Panc1 (cell line): ENCODE measurements at regions not wholly inside any gene's neighbourhood (a gene's known extent, or its start where the extent isn't known, plus 50 kb on each side); places are given as distances from the start of the nearest gene placed in this dataset.

Source experiments
- ATAC-seq: fragments of 200-7000 bp; cut with Tn5 transposase; 2 replicates; pipeline ENCODE4 v1.9.1; 2020; ENCODE audit warnings: mild to moderate bottlenecking, moderate library complexity
- BruUV-seq: library from RNA; stranded (reverse); fragments of 400-500 nt; replicated peaks from 2 replicates; lab custom pipeline; 2021; lab: Mats Ljungman, UMichigan
- CTCF ChIA-PET: fragments of 300-600 bp; sonication (Branson Sonifier 250); formaldehyde crosslinking; loops from one replicate; lab custom pipeline; 2022; ENCODE audit warnings: antibody characterized with exemption; lab: Charles Lee
- POLR2A ChIA-PET: fragments of 300-600 bp; sonication (Branson Sonifier 250); formaldehyde crosslinking; loops from one replicate; lab custom pipeline; 2022; ENCODE audit warnings: antibody characterized with exemption; lab: Charles Lee
- DNase-seq: peaks from one replicate; pipeline ENCODE4 v3.0.0-alpha.2; 2010; ENCODE audit warnings: low read depth, low spot score
- H3K27ac ChIP-seq: 2 replicates; pipeline ENCODE4 v1.5.1; 2011; ENCODE audit warnings: mild to moderate bottlenecking, low read length, inconsistent platforms
- H3K27me3 ChIP-seq: fragments of 200-500 bp; sonication (Bioruptor generic); 2 replicates; pipeline ENCODE4 v1.6.0; 2014; ENCODE audit warnings: low read length, inconsistent platforms; ENCODE audit not compliant: control insufficient read depth, insufficient read depth
- H3K36me3 ChIP-seq: fragments of 200-500 bp; sonication (Bioruptor generic); 2 replicates; pipeline ENCODE4 v1.5.1; 2014; ENCODE audit warnings: inconsistent platforms, mild to moderate bottlenecking, low read length, moderate library complexity; ENCODE audit not compliant: control insufficient read depth, insufficient read depth
- H3K4me1 ChIP-seq: 2 replicates; pipeline ENCODE4 v1.5.1; 2011; ENCODE audit warnings: inconsistent platforms, mild to moderate bottlenecking, low read length, moderate library complexity; ENCODE audit not compliant: control insufficient read depth, insufficient read depth
- H3K4me3 ChIP-seq, 2 experiments: 2 replicates each; pipeline ENCODE4 v1.5.1; 2011 to 2012; ENCODE audit warnings: low read depth in 2 of 2, low read length in 2 of 2, mild to moderate bottlenecking in 2 of 2, inconsistent platforms in 1 of 2, moderate library complexity in 1 of 2
- H3K9me3 ChIP-seq: fragments of 200-500 bp; sonication (Bioruptor generic); 2 replicates; pipeline ENCODE4 v1.5.1; 2014; ENCODE audit warnings: low read depth, mild to moderate bottlenecking, inconsistent platforms, low read length, moderate library complexity; ENCODE audit not compliant: control insufficient read depth, insufficient read depth
- POLR2AphosphoS5 ChIP-seq: IDR thresholded peaks from 2 replicates; pipeline ENCODE4 v1.6.1; 2012; ENCODE audit warnings: mild to moderate bottlenecking, low read depth, low read length, moderate library complexity
- SIN3A ChIP-seq: IDR thresholded peaks from 2 replicates; pipeline ENCODE4 v1.6.1; 2012; ENCODE audit warnings: low read depth, mild to moderate bottlenecking, low read length, moderate library complexity, borderline replicate concordance; ENCODE audit not compliant: insufficient read depth
- TCF7L2 ChIP-seq: IDR thresholded peaks from 2 replicates; pipeline ENCODE4 v1.6.1; 2011; ENCODE audit warnings: mild to moderate bottlenecking, low read depth, low read length, inconsistent platforms
- in situ Hi-C: cut with HindIII; loops from 2 replicates; pipeline ENCODE4 v1.10.0; 2016; ENCODE audit warnings: low sequenced_read_pairs, low pct_unique_long_range_greater_than_20kb
- intact Hi-C: fragments of 100-400 bp; cut with micrococcal nuclease; formaldehyde crosslinking; loops from one replicate; pipeline ENCODE4 v1.10.0; 2022; ENCODE audit not compliant: unreplicated experiment
- TF ChIP-seq, protein P1 (sequence below): fragments of 450-650 bp; IDR thresholded peaks from 2 replicates; pipeline ENCODE4 v1.5.1; 2017; ENCODE audit warnings: mild to moderate bottlenecking
- TF ChIP-seq, protein P2 (sequence below), 2 experiments: IDR thresholded peaks; 2 replicates each; pipeline ENCODE4 v1.6.1; 2011 to 2012; ENCODE audit warnings: low read depth in 2 of 2, control low read depth in 1 of 2, low read length in 1 of 2, mild to moderate bottlenecking in 1 of 2, moderate library complexity in 1 of 2; ENCODE audit not compliant: insufficient read depth in 1 of 2

DNA sequence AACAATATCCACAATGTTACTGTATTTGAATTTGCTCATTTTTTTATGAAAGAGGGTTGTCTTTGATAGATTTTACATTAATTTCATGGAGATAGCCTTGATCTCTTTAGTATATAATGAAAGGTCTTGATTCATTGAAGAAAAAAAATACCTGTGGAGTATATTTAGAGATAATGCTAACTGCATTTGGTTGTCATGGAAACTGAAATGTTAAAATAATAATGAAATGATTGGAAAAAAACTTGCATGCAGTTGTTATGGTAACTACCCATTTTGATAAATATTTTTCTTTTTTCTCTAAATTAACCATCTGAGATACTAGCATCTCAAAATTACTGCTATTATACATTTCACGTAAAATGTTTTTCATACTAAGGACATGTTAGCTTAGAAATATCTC lies 712.7 kb upstream of the FAM98A start:
- ChIA-PET CTCF (no interaction called here), POLR2A (no interaction called here)
- ATAC-seq, result no peak
- no peak for TF ChIP-seq SIN3A
- TF ChIP-seq, protein P1, sequence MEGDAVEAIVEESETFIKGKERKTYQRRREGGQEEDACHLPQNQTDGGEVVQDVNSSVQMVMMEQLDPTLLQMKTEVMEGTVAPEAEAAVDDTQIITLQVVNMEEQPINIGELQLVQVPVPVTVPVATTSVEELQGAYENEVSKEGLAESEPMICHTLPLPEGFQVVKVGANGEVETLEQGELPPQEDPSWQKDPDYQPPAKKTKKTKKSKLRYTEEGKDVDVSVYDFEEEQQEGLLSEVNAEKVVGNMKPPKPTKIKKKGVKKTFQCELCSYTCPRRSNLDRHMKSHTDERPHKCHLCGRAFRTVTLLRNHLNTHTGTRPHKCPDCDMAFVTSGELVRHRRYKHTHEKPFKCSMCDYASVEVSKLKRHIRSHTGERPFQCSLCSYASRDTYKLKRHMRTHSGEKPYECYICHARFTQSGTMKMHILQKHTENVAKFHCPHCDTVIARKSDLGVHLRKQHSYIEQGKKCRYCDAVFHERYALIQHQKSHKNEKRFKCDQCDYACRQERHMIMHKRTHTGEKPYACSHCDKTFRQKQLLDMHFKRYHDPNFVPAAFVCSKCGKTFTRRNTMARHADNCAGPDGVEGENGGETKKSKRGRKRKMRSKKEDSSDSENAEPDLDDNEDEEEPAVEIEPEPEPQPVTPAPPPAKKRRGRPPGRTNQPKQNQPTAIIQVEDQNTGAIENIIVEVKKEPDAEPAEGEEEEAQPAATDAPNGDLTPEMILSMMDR, result no peak
- BruUV-seq, result no TSS peak
- H3K9me3 ChIP-seq, result no peaks in the 10 kb centered on the region
- in situ Hi-C loops (no loop called here), intact Hi-C loops (no loop called here)
- H3K4me3 ChIP-seq, result no peak overlapping the region
- H3K27me3 ChIP-seq, result no peaks in the 10 kb centered on the region
- H3K36me3 ChIP-seq, result no peaks in the 10 kb centered on the region
- DNase-seq, result no peak
- H3K4me1 ChIP-seq, result no peaks in the 10 kb centered on the region
- no peak overlapping the region for H3K27ac ChIP-seq

- intact Hi-C loops, result no loop called here
- CTCF ChIA-PET, result no interaction called here
These were observed 709.0 kb upstream of the FAM98A start for GRCh38 chr2:34308140-34308539.

DNA sequence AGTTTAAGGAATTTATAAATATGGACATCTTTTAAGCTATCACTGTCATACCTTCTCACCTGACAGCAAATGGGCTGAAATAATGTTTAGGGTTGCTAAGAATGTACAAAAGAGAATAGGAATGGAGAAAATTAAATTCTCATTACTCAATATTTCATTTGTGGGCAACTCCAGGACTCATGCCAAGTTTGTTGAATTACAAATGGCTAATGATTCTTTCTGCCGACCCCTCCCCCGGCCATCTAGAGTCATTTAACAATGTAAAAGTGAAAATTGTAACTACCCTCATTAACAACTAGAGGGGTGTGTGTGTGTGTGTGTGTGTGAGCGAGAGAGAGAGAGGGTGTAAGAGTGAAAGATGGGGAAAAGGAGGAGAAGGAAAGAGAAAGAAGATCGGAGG lies 708.5 kb upstream of the FAM98A start:
- in situ Hi-C loops, result no loop called here
- DNase-seq (no peak), ATAC-seq (no peak)
- TF ChIP-seq, protein P2, sequence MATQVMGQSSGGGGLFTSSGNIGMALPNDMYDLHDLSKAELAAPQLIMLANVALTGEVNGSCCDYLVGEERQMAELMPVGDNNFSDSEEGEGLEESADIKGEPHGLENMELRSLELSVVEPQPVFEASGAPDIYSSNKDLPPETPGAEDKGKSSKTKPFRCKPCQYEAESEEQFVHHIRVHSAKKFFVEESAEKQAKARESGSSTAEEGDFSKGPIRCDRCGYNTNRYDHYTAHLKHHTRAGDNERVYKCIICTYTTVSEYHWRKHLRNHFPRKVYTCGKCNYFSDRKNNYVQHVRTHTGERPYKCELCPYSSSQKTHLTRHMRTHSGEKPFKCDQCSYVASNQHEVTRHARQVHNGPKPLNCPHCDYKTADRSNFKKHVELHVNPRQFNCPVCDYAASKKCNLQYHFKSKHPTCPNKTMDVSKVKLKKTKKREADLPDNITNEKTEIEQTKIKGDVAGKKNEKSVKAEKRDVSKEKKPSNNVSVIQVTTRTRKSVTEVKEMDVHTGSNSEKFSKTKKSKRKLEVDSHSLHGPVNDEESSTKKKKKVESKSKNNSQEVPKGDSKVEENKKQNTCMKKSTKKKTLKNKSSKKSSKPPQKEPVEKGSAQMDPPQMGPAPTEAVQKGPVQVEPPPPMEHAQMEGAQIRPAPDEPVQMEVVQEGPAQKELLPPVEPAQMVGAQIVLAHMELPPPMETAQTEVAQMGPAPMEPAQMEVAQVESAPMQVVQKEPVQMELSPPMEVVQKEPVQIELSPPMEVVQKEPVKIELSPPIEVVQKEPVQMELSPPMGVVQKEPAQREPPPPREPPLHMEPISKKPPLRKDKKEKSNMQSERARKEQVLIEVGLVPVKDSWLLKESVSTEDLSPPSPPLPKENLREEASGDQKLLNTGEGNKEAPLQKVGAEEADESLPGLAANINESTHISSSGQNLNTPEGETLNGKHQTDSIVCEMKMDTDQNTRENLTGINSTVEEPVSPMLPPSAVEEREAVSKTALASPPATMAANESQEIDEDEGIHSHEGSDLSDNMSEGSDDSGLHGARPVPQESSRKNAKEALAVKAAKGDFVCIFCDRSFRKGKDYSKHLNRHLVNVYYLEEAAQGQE (IDR thresholded peaks at IDR 0.05; ENCODE audit: insufficient read depth in 1 of 2, low read depth in 2 of 2, low read length in 1 of 2), result no peak
- TF ChIP-seq POLR2AphosphoS5 (no peak), SIN3A (no peak), TCF7L2 (no peak)
- TF ChIP-seq, protein P1, result no peak
- ChIA-PET POLR2A (no interaction called here), CTCF (interaction anchor here (0.7 kb wide), 1 partner anchor 8 kb away, joined by 3 read pairs; no protein-coding TSS in a partner anchor)
- no peaks in the 10 kb centered on the region for H3K36me3 ChIP-seq
- H3K4me1 ChIP-seq, result no peaks in the 10 kb centered on the region
- BruUV-seq, result no TSS peak
- no peaks in the 10 kb centered on the region for H3K27me3 ChIP-seq
- intact Hi-C loops, result no loop called here
- H3K4me3 ChIP-seq, result no peak overlapping the region
- H3K9me3 ChIP-seq, result no peaks in the 10 kb centered on the region
- no peak overlapping the region for H3K27ac ChIP-seq

More at GRCh38 chr2:34308140-34308539, 709.0 kb upstream of the FAM98A start:
- no peaks in the 10 kb centered on the region for H3K27me3 ChIP-seq
- TF ChIP-seq, protein P2 (IDR thresholded peaks at IDR 0.05; ENCODE audit: insufficient read depth in 1 of 2, low read depth in 2 of 2, low read length in 1 of 2), result no peak
- in situ Hi-C loops, result no loop called here
- POLR2A ChIA-PET, result no interaction called here
- no peak overlapping the region for H3K27ac ChIP-seq
- ATAC-seq (no peak), DNase-seq (no peak)
- BruUV-seq, result no TSS peak
- H3K4me3 ChIP-seq, result no peak overlapping the region
- H3K36me3 ChIP-seq, result no peaks in the 10 kb centered on the region
- no peaks in the 10 kb centered on the region for H3K4me1 ChIP-seq
- no peaks in the 10 kb centered on the region for H3K9me3 ChIP-seq
